ENCODE measurements at regions not wholly inside any gene's neighbourhood (a gene's known extent, or its start where the extent isn't known, plus 50 kb on each side); places are given as distances from the start of the nearest gene placed in this dataset.

DNA sequence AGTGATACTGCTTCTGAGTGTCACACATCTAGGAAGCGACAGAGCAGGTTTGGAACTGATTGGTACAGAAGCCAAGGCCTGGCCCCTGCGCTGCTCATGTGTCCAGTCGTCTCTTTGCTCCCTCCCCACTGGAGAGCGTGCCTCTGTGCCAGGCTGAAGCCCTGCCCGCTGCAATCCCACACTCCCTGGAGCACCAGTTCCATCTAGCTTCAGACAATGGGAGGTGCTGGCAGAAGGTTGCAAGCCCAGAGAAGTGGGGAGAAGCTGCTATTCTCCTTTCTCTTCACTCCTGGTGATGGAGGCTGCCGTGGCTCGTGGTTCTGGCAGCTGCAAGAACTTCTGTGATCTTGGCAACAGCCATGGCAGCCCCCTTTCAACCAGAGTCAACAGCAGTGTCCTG, 250.9 kb downstream of the MATN1 start:
- TF ChIP-seq, protein P1, sequence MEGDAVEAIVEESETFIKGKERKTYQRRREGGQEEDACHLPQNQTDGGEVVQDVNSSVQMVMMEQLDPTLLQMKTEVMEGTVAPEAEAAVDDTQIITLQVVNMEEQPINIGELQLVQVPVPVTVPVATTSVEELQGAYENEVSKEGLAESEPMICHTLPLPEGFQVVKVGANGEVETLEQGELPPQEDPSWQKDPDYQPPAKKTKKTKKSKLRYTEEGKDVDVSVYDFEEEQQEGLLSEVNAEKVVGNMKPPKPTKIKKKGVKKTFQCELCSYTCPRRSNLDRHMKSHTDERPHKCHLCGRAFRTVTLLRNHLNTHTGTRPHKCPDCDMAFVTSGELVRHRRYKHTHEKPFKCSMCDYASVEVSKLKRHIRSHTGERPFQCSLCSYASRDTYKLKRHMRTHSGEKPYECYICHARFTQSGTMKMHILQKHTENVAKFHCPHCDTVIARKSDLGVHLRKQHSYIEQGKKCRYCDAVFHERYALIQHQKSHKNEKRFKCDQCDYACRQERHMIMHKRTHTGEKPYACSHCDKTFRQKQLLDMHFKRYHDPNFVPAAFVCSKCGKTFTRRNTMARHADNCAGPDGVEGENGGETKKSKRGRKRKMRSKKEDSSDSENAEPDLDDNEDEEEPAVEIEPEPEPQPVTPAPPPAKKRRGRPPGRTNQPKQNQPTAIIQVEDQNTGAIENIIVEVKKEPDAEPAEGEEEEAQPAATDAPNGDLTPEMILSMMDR (IDR thresholded peaks at IDR 0.05), result no peak
- no peak for TF ChIP-seq POLR2A (IDR thresholded peaks at IDR 0.05)
- TF ChIP-seq EP300 (IDR thresholded peaks at IDR 0.05), result no peak
